22Rv1 (cell line): ENCODE measurements at regions not wholly inside any gene's neighbourhood (a gene's known extent, or its start where the extent isn't known, plus 50 kb on each side); places are given as distances from the start of the nearest gene placed in this dataset.

Experiments used
- H3K27ac ChIP-seq: fragments of 450-650 bp; 2 replicates; pipeline ENCODE4 v1.5.1; 2017
- CTCF ChIP-seq: fragments of 450-650 bp; IDR thresholded peaks from 2 replicates; pipeline ENCODE4 v1.5.1; 2017; ENCODE audit warnings: mild to moderate bottlenecking
- ZFX ChIP-seq: fragments of 450-650 bp; IDR thresholded peaks from 2 replicates; pipeline ENCODE4 v1.6.1; 2017; ENCODE audit warnings: antibody characterized with exemption, borderline replicate concordance

- no peak overlapping the region for H3K27ac ChIP-seq
- TF ChIP-seq CTCF (no peak), ZFX (no peak)
Measured at GRCh38 chr11:16494918-16495691, 138.8 kb upstream of the SOX6 start.

- TF ChIP-seq ZFX = no peak
- no peak for TF ChIP-seq CTCF
- no peak overlapping the region for H3K27ac ChIP-seq
Measured at GRCh38 chr11:16484434-16484833, 128.1 kb upstream of the SOX6 start.

GRCh38 chr11:16474659-16475058 is 118.3 kb upstream of the SOX6 start:
- H3K27ac ChIP-seq = no peak overlapping the region
- TF ChIP-seq ZFX (no peak), CTCF (no peak)

GRCh38 chr11:16469968-16470367 is 113.6 kb upstream of the SOX6 start:
- no peak overlapping the region for H3K27ac ChIP-seq
- TF ChIP-seq CTCF = no peak
- no peak for TF ChIP-seq ZFX

GRCh38 chr11:16468735-16469453 is 112.5 kb upstream of the SOX6 start:
- TF ChIP-seq ZFX = no peak
- TF ChIP-seq CTCF = no peak
- no peak overlapping the region for H3K27ac ChIP-seq

- no peak overlapping the region for H3K27ac ChIP-seq
Measured at GRCh38 chr11:16460508-16460907, 104.2 kb upstream of the SOX6 start.

More at GRCh38 chr11:16460508-16460907, 104.2 kb upstream of the SOX6 start:
- TF ChIP-seq ZFX (no peak), CTCF (no peak)
